DOHH2 (cell line): ENCODE measurements at regions not wholly inside any gene's neighbourhood (a gene's known extent, or its start where the extent isn't known, plus 50 kb on each side); places are given as distances from the start of the nearest gene placed in this dataset.

Experiments
- H3F3A ChIP-seq: fragments of 200-600 bp; sonication (generic), shearing (Covaris generic); 2 replicates; pipeline ENCODE4 v1.6.0; 2016; ENCODE audit warnings: antibody characterized with exemption, mild to moderate bottlenecking; ENCODE audit not compliant: control insufficient read depth, insufficient read depth
- H3K27ac ChIP-seq: fragments of 200-600 bp; sonication (generic); 2 replicates; pipeline ENCODE4 v1.5.1; 2014; ENCODE audit warnings: low read depth, mild to moderate bottlenecking, low read length, moderate library complexity
- H3K27me3 ChIP-seq: fragments of 200-600 bp; sonication (generic); 2 replicates; pipeline ENCODE4 v1.6.1; 2014; ENCODE audit warnings: mild to moderate bottlenecking, low read length, mixed read lengths; ENCODE audit not compliant: control insufficient read depth
- H3K36me3 ChIP-seq: fragments of 200-600 bp; sonication (generic); 2 replicates; pipeline ENCODE4 v1.6.1; 2014; ENCODE audit warnings: mild to moderate bottlenecking, low read length, moderate library complexity, mixed read lengths; ENCODE audit not compliant: control insufficient read depth
- H3K4me1 ChIP-seq: fragments of 200-600 bp; sonication (generic); 2 replicates; pipeline ENCODE4 v1.6.1; 2014; ENCODE audit warnings: mild to moderate bottlenecking, low read length, mixed read lengths; ENCODE audit not compliant: control insufficient read depth
- H3K4me2 ChIP-seq: fragments of 200-600 bp; sonication (generic); 2 replicates; pipeline ENCODE4 v1.6.0; 2014; ENCODE audit warnings: mild to moderate bottlenecking, low read length, moderate library complexity
- H3K4me3 ChIP-seq: fragments of 200-600 bp; sonication (generic); 2 replicates; pipeline ENCODE4 v1.5.1; 2014; ENCODE audit warnings: mild to moderate bottlenecking, low read length, mixed read lengths
- H3K79me2 ChIP-seq: fragments of 200-600 bp; sonication (generic); 2 replicates; pipeline ENCODE4 v1.6.1; 2014; ENCODE audit warnings: mild to moderate bottlenecking, low read length, mixed read lengths; ENCODE audit not compliant: control insufficient read depth
- H3K9me2 ChIP-seq: fragments of 200-600 bp; sonication (generic); replicated peaks from 2 replicates; pipeline ENCODE4 v1.6.1; 2014; ENCODE audit warnings: mild to moderate bottlenecking, low read length, mixed read lengths; ENCODE audit not compliant: control insufficient read depth
- H3K9me3 ChIP-seq: fragments of 200-600 bp; sonication (generic); 2 replicates; pipeline ENCODE4 v1.6.1; 2014; ENCODE audit warnings: antibody characterized with exemption, low read length, mixed read lengths; ENCODE audit not compliant: control insufficient read depth, insufficient read depth
- H4K20me1 ChIP-seq: fragments of 200-600 bp; sonication (generic); 2 replicates; pipeline ENCODE4 v1.6.0; 2014; ENCODE audit warnings: low read depth, mild to moderate bottlenecking, antibody characterized with exemption, low read length, moderate library complexity; ENCODE audit not compliant: control insufficient read depth, insufficient read depth
- CTCF ChIP-seq: fragments of 200-600 bp; sonication (generic); IDR thresholded peaks from one replicate; pipeline ENCODE4 v1.5.1; 2014; ENCODE audit warnings: antibody characterized with exemption, mild to moderate bottlenecking, low read depth, low read length; ENCODE audit not compliant: poor library complexity, severe bottlenecking
- EZH2phosphoT487 ChIP-seq: fragments of 200-600 bp; sonication (generic); IDR thresholded peaks from 2 replicates; pipeline ENCODE4 v1.6.1; 2017; ENCODE audit warnings: borderline replicate concordance, mild to moderate bottlenecking, antibody characterized with exemption, low read length, moderate library complexity, mixed read lengths

GRCh38 chrX:30992381-30992904 is 79.4 kb downstream of the FTHL17 start:
- no peaks in the 10 kb centered on the region for H4K20me1 ChIP-seq
- H3F3A ChIP-seq, result no peaks in the 10 kb centered on the region
- no peak overlapping the region for H3K4me3 ChIP-seq
- no peak overlapping the region for H3K4me2 ChIP-seq
- H3K4me1 ChIP-seq, result no peaks in the 10 kb centered on the region
- no peaks in the 10 kb centered on the region for H3K9me2 ChIP-seq
- no peaks in the 10 kb centered on the region for H3K27me3 ChIP-seq
- H3K9me3 ChIP-seq, result no peaks in the 10 kb centered on the region
- H3K36me3 ChIP-seq, result no peaks in the 10 kb centered on the region
- TF ChIP-seq CTCF, result no peak
- no peaks in the 10 kb centered on the region for H3K79me2 ChIP-seq
- H3K27ac ChIP-seq, result no peak overlapping the region

- H3K9me2 ChIP-seq, result no peaks in the 10 kb centered on the region
- H3K4me1 ChIP-seq, result no peaks in the 10 kb centered on the region
- H3K4me2 ChIP-seq, result no peak overlapping the region
- H3K27me3 ChIP-seq, result no peaks in the 10 kb centered on the region
- TF ChIP-seq CTCF (no peak), EZH2phosphoT487 (no peak)
- H3K36me3 ChIP-seq, result no peaks in the 10 kb centered on the region
- H3K9me3 ChIP-seq, result no peaks in the 10 kb centered on the region
- H3K4me3 ChIP-seq, result no peak overlapping the region
- H3K27ac ChIP-seq, result no peak overlapping the region
- H3F3A ChIP-seq, result no peaks in the 10 kb centered on the region
- no peaks in the 10 kb centered on the region for H4K20me1 ChIP-seq
- H3K79me2 ChIP-seq, result no peaks in the 10 kb centered on the region
These were observed 81.5 kb downstream of the FTHL17 start for GRCh38 chrX:30990361-30990760.

DNA sequence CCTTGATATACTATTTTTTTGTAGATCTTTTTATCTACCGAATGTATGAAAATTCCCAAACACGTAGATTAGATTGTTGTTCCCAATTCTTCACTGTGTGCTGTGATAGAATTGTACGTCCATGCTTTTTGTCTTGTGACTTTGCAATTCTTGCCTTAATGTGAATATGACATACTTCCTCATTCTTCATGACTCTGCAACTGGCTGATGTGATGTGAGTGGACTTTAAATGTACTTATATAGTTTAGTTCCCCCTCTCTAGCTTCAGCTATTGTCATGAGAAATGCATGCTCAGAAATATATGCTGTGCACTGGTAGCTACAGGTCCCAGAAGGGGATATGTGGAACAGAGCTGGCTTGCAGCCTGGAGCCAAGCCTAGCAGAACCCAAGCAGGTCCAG is 89.4 kb downstream of the FTHL17 start:
- TF ChIP-seq CTCF (no peak), EZH2phosphoT487 (no peak)
- H3K4me1 ChIP-seq, result no peaks in the 10 kb centered on the region
- H3K4me3 ChIP-seq, result no peak overlapping the region
- no peaks in the 10 kb centered on the region for H3K9me3 ChIP-seq
- H3K27me3 ChIP-seq, result no peaks in the 10 kb centered on the region
- H3K79me2 ChIP-seq, result no peaks in the 10 kb centered on the region
- no peaks in the 10 kb centered on the region for H3K9me2 ChIP-seq
- no peaks in the 10 kb centered on the region for H3K36me3 ChIP-seq
- no peak overlapping the region for H3K27ac ChIP-seq
- no peak overlapping the region for H3K4me2 ChIP-seq
- H3F3A ChIP-seq, result no peaks in the 10 kb centered on the region
- no peaks in the 10 kb centered on the region for H4K20me1 ChIP-seq

- Histone ChIP-seq H3K9me3 (no peaks in the 10 kb centered on the region), H3K9me2 (no peaks in the 10 kb centered on the region), H3K4me3 (no peak overlapping the region), H3K27ac (no peak overlapping the region), H3K4me2 (no peak overlapping the region), H3K79me2 (no peaks in the 10 kb centered on the region), H3F3A (no peaks in the 10 kb centered on the region), H4K20me1 (no peaks in the 10 kb centered on the region), H3K36me3 (no peaks in the 10 kb centered on the region), H3K27me3 (no peaks in the 10 kb centered on the region), H3K4me1 (no peaks in the 10 kb centered on the region)
- TF ChIP-seq CTCF, result no peak
- no peak for TF ChIP-seq EZH2phosphoT487
These were observed 89.9 kb downstream of the FTHL17 start for GRCh38 chrX:30981968-30982367.
